HepG2 (cell line): ENCODE measurements at regions not wholly inside any gene's neighbourhood (a gene's known extent, or its start where the extent isn't known, plus 50 kb on each side); places are given as distances from the start of the nearest gene placed in this dataset.

Experiments used
- AFF4 ChIP-seq: sonication (generic); formaldehyde crosslinking; IDR thresholded peaks from 2 replicates; pipeline ENCODE4 v1.4.0; 2020; ENCODE audit warnings: missing genetic modification reagents
- HCFC1 ChIP-seq: fragments of 150-350 bp; IDR thresholded peaks from 2 replicates; pipeline ENCODE4 v1.6.1; 2014; ENCODE audit warnings: low read depth, low read length
- JUNB ChIP-seq: sonication (generic); formaldehyde crosslinking; IDR thresholded peaks from 2 replicates; pipeline ENCODE4 v1.8.0; 2022; ENCODE audit warnings: missing genetic modification reagents, mild to moderate bottlenecking, borderline replicate concordance
- MED8 ChIP-seq: sonication (generic); formaldehyde crosslinking; IDR thresholded peaks from 2 replicates; pipeline ENCODE4 v1.8.1; 2023; ENCODE audit warnings: mild to moderate bottlenecking, missing genetic modification reagents; ENCODE audit not compliant: insufficient replicate concordance

GRCh38 chr21:22046576-22046975 is 1048.4 kb downstream of the NCAM2 start:
- TF ChIP-seq MED8 (CRISPR knock-in tag) (no peak), HCFC1 (no peak), AFF4 (CRISPR knock-in tag) (no peak), JUNB (CRISPR knock-in tag) (no peak)
